Caco-2 (cell line): ENCODE measurements at regions not wholly inside any gene's neighbourhood (a gene's known extent, or its start where the extent isn't known, plus 50 kb on each side); places are given as distances from the start of the nearest gene placed in this dataset.

Experiments
- BruUV-seq: library from RNA; stranded (reverse); fragments of 400-500 nt; replicated peaks from 2 replicates; lab custom pipeline; 2021; lab: Mats Ljungman, UMichigan
- CTCF ChIA-PET: fragments of 300-600 bp; sonication (Branson Sonifier 250); formaldehyde crosslinking; loops from one replicate; lab custom pipeline; 2022; ENCODE audit warnings: antibody characterized with exemption; lab: Charles Lee
- POLR2A ChIA-PET: fragments of 300-600 bp; sonication (Branson Sonifier 250); formaldehyde crosslinking; loops from one replicate; lab custom pipeline; 2022; ENCODE audit warnings: antibody characterized with exemption; lab: Charles Lee
- DNase-seq, 2 experiments: peaks; one replicate each; pipeline versions ENCODE4 v3.0.0 to v3.0.0-alpha.2; 2020 to 2022
- H3K27me3 ChIP-seq: replicated peaks from 2 replicates; pipeline ENCODE4 v1.6.0; 2011; ENCODE audit warnings: low read length; ENCODE audit not compliant: control insufficient read depth, insufficient read depth
- H3K36me3 ChIP-seq: 2 replicates; pipeline ENCODE4 v1.5.1; 2011; ENCODE audit warnings: low read length; ENCODE audit not compliant: control insufficient read depth, insufficient read depth
- H3K4me1 ChIP-seq: fragments of 250-450 bp; sonication (Bioruptor Pico); 2 replicates; pipeline ENCODE4 v1.5.1; 2020; ENCODE audit warnings: mild to moderate bottlenecking
- H3K4me3 ChIP-seq: 2 replicates; pipeline ENCODE4 v1.5.1; 2011; ENCODE audit warnings: low read depth, mild to moderate bottlenecking, control low read depth, low read length
- H3K9me3 ChIP-seq: fragments of 250-450 bp; sonication (Bioruptor Pico); 2 replicates; pipeline ENCODE4 v1.5.1; 2020; ENCODE audit warnings: mild to moderate bottlenecking, moderate library complexity
- H3K27ac Mint-ChIP-seq: one replicate; pipeline ENCODE4 v1.8.0; 2022; ENCODE audit warnings: mixed read lengths; ENCODE audit not compliant: unreplicated experiment
- H3K27me3 Mint-ChIP-seq: one replicate; pipeline ENCODE4 v1.8.0; 2022; ENCODE audit warnings: mixed read lengths; ENCODE audit not compliant: insufficient read depth, unreplicated experiment
- H3K36me3 Mint-ChIP-seq: one replicate; pipeline ENCODE4 v1.8.0; 2022; ENCODE audit warnings: mild to moderate bottlenecking, mixed read lengths; ENCODE audit not compliant: insufficient read depth, unreplicated experiment
- H3K4me1 Mint-ChIP-seq: one replicate; pipeline ENCODE4 v1.8.0; 2022; ENCODE audit warnings: low read depth, mixed read lengths; ENCODE audit not compliant: unreplicated experiment
- H3K4me3 Mint-ChIP-seq: one replicate; pipeline ENCODE4 v1.8.0; 2022; ENCODE audit warnings: mild to moderate bottlenecking, moderate library complexity, mixed read lengths; ENCODE audit not compliant: unreplicated experiment
- H3K9me3 Mint-ChIP-seq: one replicate; pipeline ENCODE4 v1.8.0; 2022; ENCODE audit warnings: mixed read lengths; ENCODE audit not compliant: unreplicated experiment
- intact Hi-C: fragments of 100-400 bp; cut with micrococcal nuclease; formaldehyde crosslinking; loops from one replicate; pipeline ENCODE4 v1.10.0; 2022; ENCODE audit not compliant: unreplicated experiment
- TF ChIP-seq, protein P1 (sequence below), 2 experiments: fragments of 200-600 bp in 1 of 2; IDR thresholded peaks; 1 replicate in 1 of 2; 2 replicates in 1 of 2; pipeline versions ENCODE4 v1.5.1 to v1.8.0; 2011 to 2022; ENCODE audit warnings: antibody characterized with exemption in 1 of 2, control low read depth in 1 of 2, inconsistent platforms in 1 of 2, low read depth in 1 of 2, low read length in 1 of 2, mild to moderate bottlenecking in 1 of 2, moderate library complexity in 1 of 2; ENCODE audit not compliant: insufficient read depth in 1 of 2, severe bottlenecking in 1 of 2, unreplicated experiment in 1 of 2

DNA sequence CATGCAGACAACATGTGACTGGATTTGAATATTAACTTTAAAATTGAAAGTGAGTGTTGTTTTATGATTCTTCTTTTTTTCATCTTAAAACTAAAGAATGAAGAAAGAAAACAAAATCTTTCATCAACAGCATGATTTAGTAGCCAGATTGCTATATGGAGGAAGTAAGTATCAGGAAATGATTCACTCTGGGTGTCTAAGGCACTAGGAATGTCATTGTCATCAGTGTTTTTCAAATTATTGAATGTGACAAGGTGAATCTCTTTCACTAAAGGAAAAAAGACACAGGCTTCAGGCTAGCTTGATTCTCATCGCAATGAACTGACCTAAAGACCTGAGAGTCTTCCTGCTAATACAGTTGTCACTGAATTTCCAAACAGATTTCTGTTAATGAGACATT lies 430.1 kb downstream of the FBXO15 start:
- no peaks in the 10 kb centered on the region for H3K4me1 ChIP-seq
- no peaks in the 10 kb centered on the region for H3K36me3 Mint-ChIP-seq
- intact Hi-C loops, result no loop called here
- H3K27me3 ChIP-seq, result no peaks in the 10 kb centered on the region
- DNase-seq, result no peak
- TF ChIP-seq, protein P1, sequence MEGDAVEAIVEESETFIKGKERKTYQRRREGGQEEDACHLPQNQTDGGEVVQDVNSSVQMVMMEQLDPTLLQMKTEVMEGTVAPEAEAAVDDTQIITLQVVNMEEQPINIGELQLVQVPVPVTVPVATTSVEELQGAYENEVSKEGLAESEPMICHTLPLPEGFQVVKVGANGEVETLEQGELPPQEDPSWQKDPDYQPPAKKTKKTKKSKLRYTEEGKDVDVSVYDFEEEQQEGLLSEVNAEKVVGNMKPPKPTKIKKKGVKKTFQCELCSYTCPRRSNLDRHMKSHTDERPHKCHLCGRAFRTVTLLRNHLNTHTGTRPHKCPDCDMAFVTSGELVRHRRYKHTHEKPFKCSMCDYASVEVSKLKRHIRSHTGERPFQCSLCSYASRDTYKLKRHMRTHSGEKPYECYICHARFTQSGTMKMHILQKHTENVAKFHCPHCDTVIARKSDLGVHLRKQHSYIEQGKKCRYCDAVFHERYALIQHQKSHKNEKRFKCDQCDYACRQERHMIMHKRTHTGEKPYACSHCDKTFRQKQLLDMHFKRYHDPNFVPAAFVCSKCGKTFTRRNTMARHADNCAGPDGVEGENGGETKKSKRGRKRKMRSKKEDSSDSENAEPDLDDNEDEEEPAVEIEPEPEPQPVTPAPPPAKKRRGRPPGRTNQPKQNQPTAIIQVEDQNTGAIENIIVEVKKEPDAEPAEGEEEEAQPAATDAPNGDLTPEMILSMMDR (IDR thresholded peaks at IDR 0.05; ENCODE audit: insufficient read depth in 1 of 2, low read depth in 1 of 2, low read length in 1 of 2, severe bottlenecking in 1 of 2, unreplicated experiment in 1 of 2), result no peak
- BruUV-seq, result no TSS peak
- no peak overlapping the region for H3K27ac Mint-ChIP-seq
- ChIA-PET CTCF (no interaction called here), POLR2A (no interaction called here)
- no peaks in the 10 kb centered on the region for H3K4me1 Mint-ChIP-seq
- no peaks in the 10 kb centered on the region for H3K9me3 Mint-ChIP-seq
- H3K36me3 ChIP-seq, result no peaks in the 10 kb centered on the region
- H3K9me3 ChIP-seq, result no peaks in the 10 kb centered on the region
- no peak overlapping the region for H3K4me3 ChIP-seq
- H3K27me3 Mint-ChIP-seq, result peaks cover 5% of the 10 kb centered on the region
- H3K4me3 Mint-ChIP-seq, result no peak overlapping the region

DNA sequence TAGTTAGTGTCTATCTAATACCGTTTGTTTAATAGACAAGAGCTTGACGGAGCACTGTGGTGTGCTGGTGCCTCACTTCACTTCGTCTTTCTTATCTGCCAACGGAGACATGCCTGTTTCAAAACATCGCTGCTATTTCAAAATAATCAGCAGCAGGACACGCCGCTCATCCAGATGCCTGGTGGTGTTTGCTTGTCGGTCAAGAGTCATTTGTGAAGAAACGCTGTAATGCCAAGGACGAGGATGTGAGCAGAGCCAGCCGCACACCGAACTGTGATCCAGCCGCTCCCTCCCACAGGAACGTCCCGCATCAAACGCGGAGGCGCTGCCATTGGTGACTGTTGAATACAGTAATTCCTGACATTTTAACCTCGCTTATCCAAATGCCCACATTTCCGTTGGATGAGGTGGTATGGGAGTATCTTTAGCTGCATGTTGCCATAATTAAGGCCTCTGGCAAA lies 432.4 kb downstream of the FBXO15 start:
- Histone ChIP-seq H3K27me3 (no peaks in the 10 kb centered on the region), H3K36me3 (no peaks in the 10 kb centered on the region), H3K9me3 (no peaks in the 10 kb centered on the region), H3K4me3 (no peak overlapping the region), H3K4me1 (no peaks in the 10 kb centered on the region)
- no peak for DNase-seq
- ChIA-PET POLR2A (no interaction called here), CTCF (no interaction called here)
- no peaks in the 10 kb centered on the region for H3K4me1 Mint-ChIP-seq
- H3K27me3 Mint-ChIP-seq, result peaks cover 5% of the 10 kb centered on the region
- no peak overlapping the region for H3K27ac Mint-ChIP-seq
- no peaks in the 10 kb centered on the region for H3K36me3 Mint-ChIP-seq
- intact Hi-C loops, result no loop called here
- no peaks in the 10 kb centered on the region for H3K9me3 Mint-ChIP-seq
- TF ChIP-seq, protein P1 (IDR thresholded peaks at IDR 0.05; ENCODE audit: insufficient read depth in 1 of 2, low read depth in 1 of 2, low read length in 1 of 2, severe bottlenecking in 1 of 2, unreplicated experiment in 1 of 2), result no peak
- BruUV-seq, result no TSS peak
- H3K4me3 Mint-ChIP-seq, result no peak overlapping the region

DNA sequence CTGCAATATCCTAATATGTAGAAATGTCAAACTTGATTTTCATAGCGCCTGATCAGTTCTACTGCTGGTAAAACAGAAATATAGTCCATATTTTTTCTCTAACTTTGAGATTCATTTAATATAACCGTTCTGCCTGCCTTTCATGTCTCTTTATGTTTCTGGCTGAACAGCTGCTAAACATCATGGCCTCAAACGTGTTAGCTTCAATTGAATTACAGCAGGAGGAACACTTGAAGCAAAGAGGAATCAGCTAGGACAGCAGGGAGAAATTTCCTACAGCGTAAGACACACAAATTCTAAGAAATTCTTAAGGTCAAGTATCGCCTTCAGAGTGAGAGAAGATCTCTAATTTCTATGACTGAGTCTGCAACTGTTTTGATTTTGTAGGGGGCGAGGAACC lies 433.2 kb downstream of the FBXO15 start:
- ChIA-PET POLR2A (no interaction called here), CTCF (no interaction called here)
- DNase-seq, result no peak
- Histone ChIP-seq H3K27me3 (no peaks in the 10 kb centered on the region), H3K36me3 (no peaks in the 10 kb centered on the region), H3K9me3 (no peaks in the 10 kb centered on the region), H3K4me3 (no peak overlapping the region), H3K4me1 (no peaks in the 10 kb centered on the region)
- Mint-ChIP-seq H3K36me3 (no peaks in the 10 kb centered on the region), H3K4me3 (no peak overlapping the region), H3K4me1 (no peaks in the 10 kb centered on the region), H3K27ac (no peak overlapping the region), H3K27me3 (peaks cover 5% of the 10 kb centered on the region), H3K9me3 (no peaks in the 10 kb centered on the region)
- BruUV-seq, result no TSS peak
- intact Hi-C loops, result no loop called here
- TF ChIP-seq, protein P1 (IDR thresholded peaks at IDR 0.05; ENCODE audit: insufficient read depth in 1 of 2, low read depth in 1 of 2, low read length in 1 of 2, severe bottlenecking in 1 of 2, unreplicated experiment in 1 of 2), result no peak
